ENCODE measurements at regions not wholly inside any gene's neighbourhood (a gene's known extent, or its start where the extent isn't known, plus 50 kb on each side); places are given as distances from the start of the nearest gene placed in this dataset.

- Histone ChIP-seq H3K27me3 (ENCODE audit: control insufficient read depth, extremely low read depth, insufficient read depth, low read length) (no peaks in the 10 kb centered on the region), H3K79me2 (ENCODE audit: control insufficient read depth, insufficient read depth, low read length) (no peaks in the 10 kb centered on the region), H3K9ac (ENCODE audit: control insufficient read depth, extremely low read depth, insufficient read depth, low read length) (no peak overlapping the region), H3K9me1 (ENCODE audit: control insufficient read depth, extremely low read depth, insufficient read depth, low read length) (no peaks in the 10 kb centered on the region), H3K4me2 (ENCODE audit: control insufficient read depth, extremely low read depth, insufficient read depth, low read depth, low read length) (no peak overlapping the region), H3K27ac (ENCODE audit: control insufficient read depth, insufficient read depth, low read length) (no peak overlapping the region), H4K20me1 (ENCODE audit: control insufficient read depth, extremely low read depth, insufficient read depth, low read length) (no peaks in the 10 kb centered on the region), H3K4me3 (ENCODE audit: control insufficient read depth in 2 of 3, extremely low read depth in 1 of 3, insufficient read depth in 2 of 3, low read depth in 1 of 3, low read length in 3 of 3) (no peak overlapping the region), H3K9me3 (ENCODE audit: control insufficient read depth, low read depth, low read length) (no peaks in the 10 kb centered on the region), H3K4me1 (ENCODE audit: control insufficient read depth, extremely low read depth, insufficient read depth, low read length) (no peaks in the 10 kb centered on the region), H2AFZ (ENCODE audit: control insufficient read depth, low read length) (no peak overlapping the region), H3K36me3 (ENCODE audit: control insufficient read depth in 2 of 2, extremely low read depth in 1 of 2, insufficient read depth in 2 of 2, low read length in 2 of 2) (no peaks in the 10 kb centered on the region)
- dilution Hi-C loops (cut with MboI; ENCODE audit: extremely low pct_ligation_motif_present, low sequenced_read_pairs) = no loop called here
- FAIRE-seq (no peak), DNase-seq (ENCODE audit: low read depth, low spot score) (no peak)
- no peak for TF ChIP-seq EZH2 (IDR thresholded peaks at IDR 0.05; ENCODE audit: low read length)
- TF ChIP-seq, protein P1, sequence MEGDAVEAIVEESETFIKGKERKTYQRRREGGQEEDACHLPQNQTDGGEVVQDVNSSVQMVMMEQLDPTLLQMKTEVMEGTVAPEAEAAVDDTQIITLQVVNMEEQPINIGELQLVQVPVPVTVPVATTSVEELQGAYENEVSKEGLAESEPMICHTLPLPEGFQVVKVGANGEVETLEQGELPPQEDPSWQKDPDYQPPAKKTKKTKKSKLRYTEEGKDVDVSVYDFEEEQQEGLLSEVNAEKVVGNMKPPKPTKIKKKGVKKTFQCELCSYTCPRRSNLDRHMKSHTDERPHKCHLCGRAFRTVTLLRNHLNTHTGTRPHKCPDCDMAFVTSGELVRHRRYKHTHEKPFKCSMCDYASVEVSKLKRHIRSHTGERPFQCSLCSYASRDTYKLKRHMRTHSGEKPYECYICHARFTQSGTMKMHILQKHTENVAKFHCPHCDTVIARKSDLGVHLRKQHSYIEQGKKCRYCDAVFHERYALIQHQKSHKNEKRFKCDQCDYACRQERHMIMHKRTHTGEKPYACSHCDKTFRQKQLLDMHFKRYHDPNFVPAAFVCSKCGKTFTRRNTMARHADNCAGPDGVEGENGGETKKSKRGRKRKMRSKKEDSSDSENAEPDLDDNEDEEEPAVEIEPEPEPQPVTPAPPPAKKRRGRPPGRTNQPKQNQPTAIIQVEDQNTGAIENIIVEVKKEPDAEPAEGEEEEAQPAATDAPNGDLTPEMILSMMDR (optimal IDR thresholded peaks at IDR 0.05 in 1 of 3, IDR thresholded peaks at IDR 0.05 in 1 of 3, conservative IDR thresholded peaks at IDR 0.05 in 1 of 3; ENCODE audit: extremely low read depth in 1 of 3, insufficient read depth in 2 of 3, low read length in 3 of 3) = no peak
These were observed 516.9 kb upstream of the LARGE1 start for GRCh38 chr22:34437140-34437539.

DNA sequence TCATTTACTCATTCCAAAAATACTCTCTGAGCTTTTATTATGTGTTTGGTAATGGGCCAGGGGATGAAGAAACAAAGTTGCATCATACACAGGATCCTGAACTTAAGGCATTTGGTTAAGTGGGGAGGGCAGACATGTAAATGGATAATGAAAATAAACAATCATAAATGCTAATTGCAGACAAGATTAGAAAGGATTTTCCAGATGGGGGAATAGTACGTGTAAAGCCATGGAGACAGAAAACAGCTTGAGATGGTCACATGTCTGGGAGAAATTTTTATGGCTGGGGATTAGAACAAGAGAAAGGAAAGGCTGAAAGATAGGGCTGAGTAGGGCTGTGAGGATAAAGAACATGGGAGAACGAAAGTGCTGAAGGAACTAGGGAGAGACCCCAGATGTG, 534.3 kb upstream of the LARGE1 start:
- FAIRE-seq (no peak), DNase-seq (ENCODE audit: low read depth, low spot score) (no peak)
- no peaks in the 10 kb centered on the region for H3K9me1 ChIP-seq (ENCODE audit: control insufficient read depth, extremely low read depth, insufficient read depth, low read length)
- H3K36me3 ChIP-seq (ENCODE audit: control insufficient read depth in 2 of 2, extremely low read depth in 1 of 2, insufficient read depth in 2 of 2, low read length in 2 of 2) = no peaks in the 10 kb centered on the region
- no peaks in the 10 kb centered on the region for H3K79me2 ChIP-seq (ENCODE audit: control insufficient read depth, insufficient read depth, low read length)
- dilution Hi-C loops (cut with MboI; ENCODE audit: extremely low pct_ligation_motif_present, low sequenced_read_pairs) = no loop called here
- no peak for TF ChIP-seq EZH2 (IDR thresholded peaks at IDR 0.05; ENCODE audit: low read length)
- TF ChIP-seq, protein P1 (optimal IDR thresholded peaks at IDR 0.05 in 1 of 3, IDR thresholded peaks at IDR 0.05 in 1 of 3, conservative IDR thresholded peaks at IDR 0.05 in 1 of 3; ENCODE audit: extremely low read depth in 1 of 3, insufficient read depth in 2 of 3, low read length in 3 of 3) = no peak
- no peak overlapping the region for H3K27ac ChIP-seq (ENCODE audit: control insufficient read depth, insufficient read depth, low read length)
- H3K4me3 ChIP-seq (ENCODE audit: control insufficient read depth in 2 of 3, extremely low read depth in 1 of 3, insufficient read depth in 2 of 3, low read depth in 1 of 3, low read length in 3 of 3) = no peak overlapping the region
- H3K9me3 ChIP-seq (ENCODE audit: control insufficient read depth, low read depth, low read length) = no peaks in the 10 kb centered on the region
- no peak overlapping the region for H3K4me2 ChIP-seq (ENCODE audit: control insufficient read depth, extremely low read depth, insufficient read depth, low read depth, low read length)
- no peaks in the 10 kb centered on the region for H4K20me1 ChIP-seq (ENCODE audit: control insufficient read depth, extremely low read depth, insufficient read depth, low read length)
- H3K27me3 ChIP-seq (ENCODE audit: control insufficient read depth, extremely low read depth, insufficient read depth, low read length) = no peaks in the 10 kb centered on the region
- no peak overlapping the region for H3K9ac ChIP-seq (ENCODE audit: control insufficient read depth, extremely low read depth, insufficient read depth, low read length)
- no peaks in the 10 kb centered on the region for H3K4me1 ChIP-seq (ENCODE audit: control insufficient read depth, extremely low read depth, insufficient read depth, low read length)
- no peak overlapping the region for H2AFZ ChIP-seq (ENCODE audit: control insufficient read depth, low read length)

Measured in keratinocyte (primary cell).